T-cell (primary cell): ENCODE measurements at regions not wholly inside any gene's neighbourhood (a gene's known extent, or its start where the extent isn't known, plus 50 kb on each side); places are given as distances from the start of the nearest gene placed in this dataset.
A peak's percentile ranks its signal among the peaks of the same experiment; 100 is the strongest.

Source experiments
- ATAC-seq, 4 experiments: fragments of 200-7000 bp in 3 of 4; fragments of 150-1000 bp in 1 of 4; cut with Tn5 transposase; replicated peaks in 1 of 4; 1 replicate in 3 of 4; 2 replicates in 1 of 4; pipeline ENCODE4 v1.10.0; 2021; ENCODE audit warnings: moderate library complexity in 3 of 4, mild to moderate bottlenecking in 2 of 4, moderate number of reproducible peaks in 1 of 4
- CTCF ChIA-PET, 2 donors: fragments of 300-600 bp; sonication (Branson Sonifier 250); formaldehyde crosslinking; loops; one replicate each; lab custom pipeline; 2022; ENCODE audit warnings: antibody characterized with exemption in 2 of 2; lab: Charles Lee
- POLR2A ChIA-PET, 2 donors: fragments of 300-600 bp; sonication (Branson Sonifier 250); formaldehyde crosslinking; loops; one replicate each; lab custom pipeline; 2022; ENCODE audit warnings: antibody characterized with exemption in 2 of 2; lab: Charles Lee
- DNase-seq, 35 experiments: peaks; one replicate each; pipeline versions ENCODE4 v3.0.0 to v3.0.0-alpha.2; 2013 to 2023
- H3K27ac ChIP-seq: one replicate; pipeline ENCODE4 v1.5.1; 2013; ENCODE audit warnings: low read length
- H3K27me3 ChIP-seq, 2 experiments: replicated peaks in 1 of 2; 1 replicate in 1 of 2; 2 replicates in 1 of 2; pipeline versions ENCODE4 v1.6.1 to v1.7.0; 2013; ENCODE audit warnings: low read length in 1 of 2, mixed read lengths in 1 of 2; ENCODE audit not compliant: control insufficient read depth in 2 of 2, insufficient read depth in 2 of 2; ENCODE audit errors: extremely low read depth in 1 of 2
- H3K36me3 ChIP-seq, 2 donors: 1 replicate in 1 of 2; 2 replicates in 1 of 2; pipeline versions ENCODE4 v1.6.1 to v1.7.0; 2013; ENCODE audit warnings: low read length in 1 of 2; ENCODE audit not compliant: control insufficient read depth in 2 of 2, insufficient read depth in 1 of 2; ENCODE audit errors: extremely low read depth in 1 of 2
- H3K4me1 ChIP-seq, 2 experiments: 1 replicate in 1 of 2; 2 replicates in 1 of 2; pipeline versions ENCODE4 v1.6.1 to v1.7.0; 2013; ENCODE audit warnings: low read length in 2 of 2, mixed read lengths in 1 of 2; ENCODE audit not compliant: insufficient read depth in 2 of 2, control insufficient read depth in 1 of 2; ENCODE audit errors: extremely low read depth in 1 of 2
- H3K4me3 ChIP-seq, 2 donors: 1 replicate in 1 of 2; 2 replicates in 1 of 2; pipeline versions ENCODE4 v1.5.1 to v1.7.0; 2013; ENCODE audit warnings: mild to moderate bottlenecking in 2 of 2, low read length in 1 of 2, moderate library complexity in 1 of 2; ENCODE audit not compliant: control insufficient read depth in 1 of 2; ENCODE audit errors: extremely low read depth in 1 of 2
- H3K9me3 ChIP-seq: 2 replicates; pipeline ENCODE4 v1.7.0; 2013
- H3K27ac Mint-ChIP-seq, 2 donors: one replicate each; pipeline ENCODE4 v1.8.0; 2020 to 2021; ENCODE audit warnings: mild to moderate bottlenecking in 2 of 2, mixed read lengths in 2 of 2
- H3K27me3 Mint-ChIP-seq, 2 donors: one replicate each; pipeline ENCODE4 v1.8.0; 2021 to 2022; ENCODE audit warnings: mixed read lengths in 2 of 2
- H3K36me3 Mint-ChIP-seq: one replicate; pipeline ENCODE4 v1.8.0; 2021; ENCODE audit warnings: mixed read lengths
- H3K4me1 Mint-ChIP-seq, 3 donors: one replicate each; pipeline ENCODE4 v1.8.0; 2020 to 2022; ENCODE audit warnings: mixed read lengths in 3 of 3, mild to moderate bottlenecking in 1 of 3
- H3K4me3 Mint-ChIP-seq, 3 donors: one replicate each; pipeline ENCODE4 v1.8.0; 2020 to 2022; ENCODE audit warnings: mild to moderate bottlenecking in 3 of 3, mixed read lengths in 3 of 3, moderate library complexity in 3 of 3
- H3K9me3 Mint-ChIP-seq, 3 donors: one replicate each; pipeline ENCODE4 v1.8.0; 2020 to 2022; ENCODE audit warnings: mixed read lengths in 3 of 3
- WGBS: methylation state at CpG from one replicate; pipeline ENCODE4 v1.1.5; 2013; ENCODE audit warnings: missing lambda C conversion rate; ENCODE audit not compliant: insufficient coverage; 5-methylcytosine and 5-hydroxymethylcytosine counted together

DNA sequence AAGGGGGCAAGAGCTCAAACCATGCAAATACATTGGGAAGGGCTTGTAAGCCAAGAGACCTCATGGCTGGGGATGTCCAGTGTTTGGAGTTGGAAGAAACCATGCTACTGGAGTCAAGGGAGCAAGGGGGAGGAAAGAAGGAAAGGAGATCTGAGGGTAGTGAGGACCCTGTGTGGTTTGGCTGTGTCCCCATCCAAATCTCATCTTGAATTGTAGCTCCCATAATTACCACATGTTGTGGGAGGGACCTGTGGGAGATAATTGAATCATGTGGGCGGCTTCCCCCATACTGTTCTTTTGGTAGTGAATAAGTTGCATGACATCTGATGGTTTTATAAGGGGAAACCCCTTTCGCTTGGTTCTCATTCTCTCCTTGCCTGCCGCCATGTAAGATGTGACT, 56.5 kb upstream of the ADRB1 start:
- H3K4me3 ChIP-seq, result no peak overlapping the region
- ATAC-seq (no peak), DNase-seq (no peak)
- no peak overlapping the region for H3K27ac ChIP-seq
- H3K27ac Mint-ChIP-seq, result no peak overlapping the region
- ChIA-PET POLR2A (interaction anchor here in 1 of 2 donors (0.9 kb wide), 1 partner anchor 48 kb away, joined by 3 read pairs; no protein-coding TSS in a partner anchor), CTCF (no interaction called here)
- peaks cover 4 to 14% (median 5%) of the 10 kb centered on the region in 3 donors for H3K9me3 Mint-ChIP-seq
- WGBS, result no CpG with 5 or more reads among the region's 3 CpGs
- H3K4me3 Mint-ChIP-seq, result no peak overlapping the region
- H3K27me3 Mint-ChIP-seq, result peaks cover 3 to 15% of the 10 kb centered on the region in 2 donors
- peaks cover 7 to 22% of the 10 kb centered on the region in 2 experiments for H3K4me1 ChIP-seq
- peaks cover 0 to 14% of the 10 kb centered on the region in 2 experiments for H3K27me3 ChIP-seq
- peaks cover 14 to 21% (median 18%) of the 10 kb centered on the region in 3 donors for H3K4me1 Mint-ChIP-seq
- no peaks in the 10 kb centered on the region for H3K9me3 ChIP-seq
- no peaks in the 10 kb centered on the region for H3K36me3 Mint-ChIP-seq
- no peaks in the 10 kb centered on the region for H3K36me3 ChIP-seq

DNA sequence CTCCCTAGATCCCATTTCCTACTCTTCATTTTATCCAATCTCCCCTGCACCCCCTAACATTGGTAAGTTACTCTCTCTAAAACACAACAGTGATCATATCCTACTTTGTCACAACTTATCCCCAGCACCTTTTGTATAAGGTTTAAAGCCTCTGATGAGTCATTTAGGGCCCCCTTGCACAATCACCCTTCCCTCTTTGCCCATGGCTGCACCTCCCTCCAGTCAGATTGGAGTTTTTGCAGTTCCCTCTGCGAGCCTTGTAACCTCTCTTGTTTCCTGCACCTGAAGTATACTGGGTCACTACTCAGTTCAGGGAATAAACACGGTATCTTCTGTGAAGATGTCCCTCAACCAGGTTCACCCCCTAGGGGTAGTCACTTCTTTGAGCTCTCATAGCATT, 55.9 kb upstream of the ADRB1 start:
- H3K27ac ChIP-seq, result no peak overlapping the region
- ChIA-PET CTCF (no interaction called here), POLR2A (no interaction called here)
- no peak overlapping the region for H3K4me3 ChIP-seq
- Mint-ChIP-seq H3K27me3 (peaks cover 7 to 19% of the 10 kb centered on the region in 2 donors), H3K4me1 (peaks cover 12 to 17% (median 16%) of the 10 kb centered on the region in 3 donors), H3K27ac (no peak overlapping the region), H3K9me3 (peaks cover 4 to 14% (median 5%) of the 10 kb centered on the region in 3 donors), H3K36me3 (no peaks in the 10 kb centered on the region), H3K4me3 (no peak overlapping the region)
- no peaks in the 10 kb centered on the region for H3K36me3 ChIP-seq
- H3K4me1 ChIP-seq, result peaks cover 7 to 19% of the 10 kb centered on the region in 2 experiments
- ATAC-seq, result no peak
- DNase-seq, result peak in 2 of 35 experiments; percentile 5 to 13
- 80% methylated on average over 1 of the region's 2 CpGs for WGBS
- H3K9me3 ChIP-seq, result no peaks in the 10 kb centered on the region
- H3K27me3 ChIP-seq, result peaks cover 0 to 14% of the 10 kb centered on the region in 2 experiments

DNA sequence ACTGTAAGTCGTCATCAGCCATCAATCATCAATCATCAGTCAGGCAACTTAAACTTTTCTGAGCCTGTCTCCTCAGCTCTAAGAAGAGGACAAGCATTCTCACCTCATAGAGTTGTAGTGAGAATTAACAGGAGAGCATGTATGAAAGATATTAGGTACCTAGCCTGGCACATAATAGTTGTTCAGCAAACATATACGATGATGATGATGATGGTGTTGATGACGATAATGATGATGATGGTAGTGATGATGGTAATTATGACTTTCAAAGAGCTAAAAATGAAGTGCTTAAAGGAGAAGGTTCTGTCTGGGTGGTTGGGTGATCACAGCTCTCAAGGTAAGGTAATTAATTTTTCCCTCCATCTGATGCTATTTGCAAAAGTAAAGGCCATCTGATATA, 55.1 kb upstream of the ADRB1 start:
- CTCF ChIA-PET, result interaction anchor here in 1 of 2 donors (0.5 kb wide), 1 partner anchor 41 kb away, joined by 4 read pairs; no protein-coding TSS in a partner anchor

DNA sequence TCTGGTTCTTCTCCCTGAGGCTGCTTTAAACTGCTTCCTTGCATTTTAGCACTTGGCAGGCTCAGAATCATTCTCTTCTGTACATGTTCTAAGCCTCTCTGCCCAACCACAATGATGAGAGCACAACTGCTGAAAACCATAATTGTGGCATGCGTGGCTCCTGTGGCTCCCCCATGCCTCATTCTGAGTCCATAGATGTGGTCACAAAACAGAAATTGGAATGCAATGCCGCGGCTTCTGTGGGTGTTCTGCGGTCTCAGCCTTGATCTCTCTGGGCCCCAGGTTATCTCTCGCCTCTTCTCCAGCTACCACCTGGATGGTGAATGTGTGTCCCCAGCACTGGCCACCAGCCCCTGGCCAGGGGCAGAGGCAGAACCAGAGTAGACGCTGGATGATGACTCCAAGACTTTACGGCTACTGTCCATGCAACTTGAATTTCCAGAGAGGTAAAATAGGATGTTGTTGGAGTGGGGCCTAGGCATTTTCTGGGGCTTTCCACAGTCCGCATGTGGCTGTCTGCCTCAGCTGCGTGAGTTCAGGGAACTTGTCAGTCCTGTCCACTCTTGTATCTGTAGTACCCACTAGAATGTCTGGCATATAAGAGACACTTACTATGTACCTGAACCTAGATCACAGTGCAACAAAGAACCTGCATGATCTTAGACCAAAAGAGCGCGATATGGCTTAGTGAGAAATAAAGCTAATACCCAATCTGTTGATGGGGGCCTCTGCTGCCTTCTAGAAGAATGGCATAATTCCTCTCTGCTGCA, 52.4 kb upstream of the ADRB1 start:
- POLR2A ChIA-PET, result no interaction called here
- Histone ChIP-seq H3K27me3 (peaks cover 0 to 15% of the 10 kb centered on the region in 2 experiments), H3K27ac (no peak overlapping the region), H3K4me1 (peaks cover 0 to 7% of the 10 kb centered on the region in 2 experiments), H3K9me3 (no peaks in the 10 kb centered on the region), H3K4me3 (no peak overlapping the region), H3K36me3 (no peaks in the 10 kb centered on the region)
- DNase-seq (peak in 1 of 35 experiments; percentile 3), ATAC-seq (no peak)
- Mint-ChIP-seq H3K36me3 (no peaks in the 10 kb centered on the region), H3K4me1 (peaks cover 3 to 6% (median 5%) of the 10 kb centered on the region in 3 donors), H3K9me3 (peaks cover 4 to 14% (median 5%) of the 10 kb centered on the region in 3 donors), H3K27ac (no peak overlapping the region), H3K27me3 (peaks cover 14 to 34% of the 10 kb centered on the region in 2 donors), H3K4me3 (no peak overlapping the region)
- WGBS, result 64% methylated on average over 4 of the region's 11 CpGs
- CTCF ChIA-PET, result no interaction called here

More for the DNA sequence above, 55.1 kb upstream of the ADRB1 start:
- Mint-ChIP-seq H3K27me3 (peaks cover 7 to 21% of the 10 kb centered on the region in 2 donors), H3K9me3 (peaks cover 4 to 14% (median 5%) of the 10 kb centered on the region in 3 donors), H3K4me3 (no peak overlapping the region), H3K36me3 (no peaks in the 10 kb centered on the region), H3K4me1 (peaks cover 8 to 12% (median 11%) of the 10 kb centered on the region in 3 donors), H3K27ac (no peak overlapping the region)
- Histone ChIP-seq H3K9me3 (no peaks in the 10 kb centered on the region), H3K36me3 (no peaks in the 10 kb centered on the region), H3K27ac (no peak overlapping the region), H3K27me3 (peaks cover 0 to 14% of the 10 kb centered on the region in 2 experiments), H3K4me1 (peaks cover 2 to 11% of the 10 kb centered on the region in 2 experiments), H3K4me3 (no peak overlapping the region)
- POLR2A ChIA-PET, result no interaction called here
- 100% methylated on average over 1 of the region's 3 CpGs for whole genome bisulfite sequencing
- DNase-seq, result no peak
- ATAC-seq, result no peak

DNA sequence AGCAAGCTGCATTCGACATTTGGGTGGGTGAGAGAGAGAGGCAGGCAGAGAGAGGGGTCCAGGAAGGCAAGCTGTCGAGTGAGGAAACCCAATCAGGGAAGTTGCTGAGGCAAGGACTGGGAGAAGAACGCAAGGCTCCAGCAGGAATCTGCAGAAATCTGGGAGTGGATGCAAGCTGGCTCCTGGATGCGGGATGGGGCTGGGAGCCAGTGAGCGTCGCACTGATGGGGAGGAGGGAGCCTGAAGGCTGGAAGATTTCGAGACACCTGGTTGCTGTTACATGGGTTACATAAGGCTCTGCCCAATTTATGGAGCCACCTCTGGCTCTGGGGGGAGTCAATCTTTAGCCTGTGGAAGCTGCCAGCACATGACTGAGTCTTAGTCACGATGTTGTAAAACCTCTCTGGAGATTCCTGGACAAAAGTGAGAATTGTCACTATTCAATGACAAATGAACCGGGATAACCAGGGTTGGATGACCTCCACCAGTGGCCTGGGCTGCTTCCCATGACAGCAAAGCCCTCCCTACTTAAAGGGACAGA, 51.1 kb upstream of the ADRB1 start:
- no peaks in the 10 kb centered on the region for H3K36me3 ChIP-seq
- DNase-seq (no peak), ATAC-seq (no peak)
- Mint-ChIP-seq H3K27ac (no peak overlapping the region), H3K27me3 (peaks cover 23 to 43% of the 10 kb centered on the region in 2 donors), H3K4me1 (peaks cover 3 to 6% (median 5%) of the 10 kb centered on the region in 3 donors), H3K36me3 (no peaks in the 10 kb centered on the region), H3K4me3 (no peak overlapping the region), H3K9me3 (peaks cover 4 to 8% (median 4%) of the 10 kb centered on the region in 3 donors)
- H3K4me1 ChIP-seq, result peaks cover 0 to 7% of the 10 kb centered on the region in 2 experiments
- ChIA-PET CTCF (no interaction called here), POLR2A (interaction anchor here in 1 of 2 donors (0.5 kb wide), 1 partner anchor 12 kb away, joined by 6 read pairs; no protein-coding TSS in a partner anchor)
- H3K9me3 ChIP-seq, result no peaks in the 10 kb centered on the region
- H3K4me3 ChIP-seq, result no peak overlapping the region
- H3K27me3 ChIP-seq, result peaks cover 0 to 21% of the 10 kb centered on the region in 2 experiments
- 92% methylated on average over 9 of the region's 9 CpGs for WGBS
- H3K27ac ChIP-seq, result no peak overlapping the region

DNA sequence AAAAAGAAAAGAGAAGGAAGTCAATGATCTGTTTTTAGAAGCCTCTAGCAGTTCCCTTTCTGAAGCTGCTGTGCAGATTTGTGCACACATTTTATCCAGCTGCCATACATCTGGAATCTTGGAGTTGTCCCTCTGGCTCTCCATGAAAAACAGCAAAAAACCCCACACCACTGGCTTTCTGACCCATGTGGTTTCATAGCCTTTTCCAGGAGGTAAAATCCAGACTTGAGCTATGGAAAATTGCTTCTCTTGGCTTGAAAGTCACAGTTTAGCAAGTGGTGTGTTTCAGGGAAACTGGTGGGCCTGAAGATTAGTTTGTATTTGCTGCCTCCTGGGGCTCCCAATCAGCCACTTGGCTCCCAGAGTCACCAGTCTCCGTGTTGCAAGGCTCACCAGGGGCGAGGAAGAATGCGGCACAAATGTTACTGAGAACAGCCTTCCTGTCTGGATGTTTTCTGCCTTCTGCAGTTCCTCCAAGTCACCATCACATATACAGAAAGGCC, 50.1 kb upstream of the ADRB1 start:
- no peak overlapping the region for H3K4me3 Mint-ChIP-seq
- H3K36me3 Mint-ChIP-seq, result no peaks in the 10 kb centered on the region
- no peak overlapping the region for H3K27ac Mint-ChIP-seq
- no CpG with 5 or more reads among the region's 3 CpGs for WGBS
- no peak overlapping the region for H3K4me3 ChIP-seq
- ChIA-PET CTCF (interaction anchor here in 1 of 2 donors (1.0 kb wide), 1 partner anchor 291 kb away, joined by 3 read pairs; no protein-coding TSS in a partner anchor), POLR2A (no interaction called here)
- H3K4me1 ChIP-seq, result peaks cover 0 to 7% of the 10 kb centered on the region in 2 experiments
- no peak overlapping the region for H3K27ac ChIP-seq
- peaks cover 0 to 22% of the 10 kb centered on the region in 2 experiments for H3K27me3 ChIP-seq
- H3K9me3 ChIP-seq, result no peaks in the 10 kb centered on the region
- ATAC-seq (no peak), DNase-seq (peak in 1 of 35 experiments; percentile 16)
- H3K9me3 Mint-ChIP-seq, result no peaks in the 10 kb centered on the region
- peaks cover 23 to 42% of the 10 kb centered on the region in 2 donors for H3K27me3 Mint-ChIP-seq
- no peaks in the 10 kb centered on the region for H3K36me3 ChIP-seq
- peaks cover 3 to 6% (median 5%) of the 10 kb centered on the region in 3 donors for H3K4me1 Mint-ChIP-seq
